Parathyroid adenoma (tissue), 2 donors: ENCODE measurements at regions not wholly inside any gene's neighbourhood (a gene's known extent, or its start where the extent isn't known, plus 50 kb on each side); places are given as distances from the start of the nearest gene placed in this dataset.

Source experiments
- H2AFZ ChIP-seq: fragments of 300-600 bp; sonication (generic); one replicate; pipeline ENCODE4 v1.7.0; 2017; ENCODE audit warnings: antibody characterized with exemption, mild to moderate bottlenecking
- H3K27ac ChIP-seq: fragments of 300-600 bp; sonication (generic); one replicate; pipeline ENCODE4 v1.7.0; 2017
- H3K27me3 ChIP-seq: fragments of 300-600 bp; sonication (generic); one replicate; pipeline ENCODE4 v1.7.0; 2017; ENCODE audit warnings: low read length; ENCODE audit not compliant: control insufficient read depth, insufficient read depth
- H3K36me3 ChIP-seq: fragments of 300-600 bp; sonication (generic); one replicate; pipeline ENCODE4 v1.7.0; 2017; ENCODE audit warnings: low read length; ENCODE audit not compliant: control insufficient read depth, insufficient read depth
- H3K4me1 ChIP-seq: fragments of 300-600 bp; sonication (generic); one replicate; pipeline ENCODE4 v1.7.0; 2017; ENCODE audit warnings: control low read depth
- H3K4me2 ChIP-seq: fragments of 300-600 bp; sonication (generic); one replicate; pipeline ENCODE4 v1.7.0; 2017; ENCODE audit warnings: low read length
- H3K4me3 ChIP-seq: fragments of 300-600 bp; sonication (generic); one replicate; pipeline ENCODE4 v1.7.0; 2017; ENCODE audit warnings: low read depth, low read length
- H3K79me2 ChIP-seq: fragments of 300-600 bp; sonication (generic); one replicate; pipeline ENCODE4 v1.7.0; 2017; ENCODE audit warnings: control low read depth
- H3K9ac ChIP-seq: fragments of 300-600 bp; sonication (generic); one replicate; pipeline ENCODE4 v1.7.0; 2017; ENCODE audit warnings: mild to moderate bottlenecking
- H3K9me3 ChIP-seq: fragments of 300-600 bp; sonication (generic); one replicate; pipeline ENCODE4 v1.7.0; 2017; ENCODE audit warnings: low read length; ENCODE audit not compliant: control insufficient read depth
- CTCF ChIP-seq: fragments of 300-600 bp; sonication (generic); IDR thresholded peaks from one replicate; pipeline ENCODE4 v1.7.0; 2017; ENCODE audit warnings: antibody characterized with exemption, mild to moderate bottlenecking
- donor health status: primary hyperparathyroidism.

GRCh38 chr6:30801950-30802349 lies 57.6 kb upstream of the IER3 start:
- Histone ChIP-seq H3K4me3 (no peak overlapping the region), H3K9me3 (no peaks in the 10 kb centered on the region), H3K27ac (no peak overlapping the region), H3K9ac (no peak overlapping the region), H3K79me2 (no peaks in the 10 kb centered on the region), H3K4me2 (no peak overlapping the region), H3K27me3 (no peaks in the 10 kb centered on the region), H2AFZ (no peak overlapping the region), H3K36me3 (no peaks in the 10 kb centered on the region), H3K4me1 (peaks cover 10% of the 10 kb centered on the region)
- TF ChIP-seq CTCF, result no peak

- TF ChIP-seq CTCF, result no peak
- H3K79me2 ChIP-seq, result no peaks in the 10 kb centered on the region
- H3K4me2 ChIP-seq, result no peak overlapping the region
- no peak overlapping the region for H2AFZ ChIP-seq
- H3K9me3 ChIP-seq, result no peaks in the 10 kb centered on the region
- H3K27me3 ChIP-seq, result no peaks in the 10 kb centered on the region
- H3K36me3 ChIP-seq, result no peaks in the 10 kb centered on the region
- H3K4me3 ChIP-seq, result no peak overlapping the region
- no peak overlapping the region for H3K27ac ChIP-seq
- no peak overlapping the region for H3K9ac ChIP-seq
- peaks cover 10% of the 10 kb centered on the region for H3K4me1 ChIP-seq
Measured at GRCh38 chr6:30800871-30801270, 56.5 kb upstream of the IER3 start.

- no peak for TF ChIP-seq CTCF
- Histone ChIP-seq H3K79me2 (no peaks in the 10 kb centered on the region), H3K36me3 (no peaks in the 10 kb centered on the region), H3K9ac (no peak overlapping the region), H3K9me3 (no peaks in the 10 kb centered on the region), H3K4me1 (peaks cover 10% of the 10 kb centered on the region), H3K4me2 (no peak overlapping the region), H3K27ac (peak overlapping the region; percentile 66), H3K4me3 (no peak overlapping the region), H2AFZ (peak overlapping the region; percentile 50), H3K27me3 (no peaks in the 10 kb centered on the region)
Measured at GRCh38 chr6:30799210-30799609, 54.9 kb upstream of the IER3 start.

GRCh38 chr6:30798494-30798893 lies 54.1 kb upstream of the IER3 start:
- peaks cover 10% of the 10 kb centered on the region for H3K4me1 ChIP-seq
- no peak for TF ChIP-seq CTCF
- H3K27me3 ChIP-seq, result no peaks in the 10 kb centered on the region
- peak overlapping the region; percentile 63 for H2AFZ ChIP-seq
- H3K79me2 ChIP-seq, result no peaks in the 10 kb centered on the region
- H3K9me3 ChIP-seq, result no peaks in the 10 kb centered on the region
- peak overlapping the region; percentile 37 for H3K4me2 ChIP-seq
- H3K9ac ChIP-seq, result no peak overlapping the region
- H3K4me3 ChIP-seq, result no peak overlapping the region
- H3K27ac ChIP-seq, result peak overlapping the region; percentile 66
- H3K36me3 ChIP-seq, result no peaks in the 10 kb centered on the region

GRCh38 chr6:30795549-30796293 lies 51.4 kb upstream of the IER3 start:
- no peak overlapping the region for H3K9ac ChIP-seq
- no peaks in the 10 kb centered on the region for H3K79me2 ChIP-seq
- H3K9me3 ChIP-seq, result no peaks in the 10 kb centered on the region
- H3K27ac ChIP-seq, result no peak overlapping the region
- H2AFZ ChIP-seq, result no peak overlapping the region
- no peaks in the 10 kb centered on the region for H3K27me3 ChIP-seq
- H3K4me1 ChIP-seq, result peaks cover 7% of the 10 kb centered on the region
- no peak for TF ChIP-seq CTCF
- no peaks in the 10 kb centered on the region for H3K36me3 ChIP-seq
- no peak overlapping the region for H3K4me3 ChIP-seq
- H3K4me2 ChIP-seq, result no peak overlapping the region
